GM10266 (cell line): ENCODE measurements at regions not wholly inside any gene's neighbourhood (a gene's known extent, or its start where the extent isn't known, plus 50 kb on each side); places are given as distances from the start of the nearest gene placed in this dataset.

Source experiments
- DNase-seq: peaks from one replicate; pipeline ENCODE4 v3.0.0; 2012; ENCODE audit errors: extremely low spot score
- CTCF ChIP-seq: IDR thresholded peaks from 2 replicates; pipeline ENCODE4 v1.5.1; 2012; ENCODE audit warnings: mild to moderate bottlenecking, low read depth; ENCODE audit not compliant: control insufficient read depth, insufficient read depth; ENCODE audit errors: missing control alignments

DNA sequence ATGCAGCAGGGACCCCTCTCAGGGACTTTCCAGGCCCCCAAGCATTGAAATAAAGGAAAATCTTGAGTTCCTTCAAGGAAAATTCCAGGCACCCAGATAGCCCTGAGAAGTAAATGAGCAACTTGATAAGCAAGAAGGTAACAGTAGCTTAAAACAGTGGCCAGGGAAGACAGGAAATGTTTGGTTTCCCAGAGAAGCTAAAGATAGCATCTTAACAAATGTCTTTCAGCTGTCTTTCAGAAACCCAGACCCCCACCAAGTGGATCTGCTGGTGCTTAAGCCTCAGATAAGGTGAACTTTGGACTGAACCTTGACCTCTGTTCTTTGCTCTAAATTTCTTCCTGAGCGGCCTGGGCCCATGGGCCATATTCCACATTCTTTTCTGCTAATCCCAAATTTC is 117.8 kb upstream of the CST7 start:
- DNase-seq = no peak
- no peak for TF ChIP-seq CTCF

GRCh38 chr20:24832518-24832917 is 116.6 kb upstream of the CST7 start:
- TF ChIP-seq CTCF = no peak
- no peak for DNase-seq

- TF ChIP-seq CTCF = no peak
- no peak for DNase-seq
These were observed 115.5 kb upstream of the CST7 start for GRCh38 chr20:24833592-24833991.

GRCh38 chr20:24834310-24834709 is 114.8 kb upstream of the CST7 start:
- TF ChIP-seq CTCF = no peak
- DNase-seq = no peak

DNA sequence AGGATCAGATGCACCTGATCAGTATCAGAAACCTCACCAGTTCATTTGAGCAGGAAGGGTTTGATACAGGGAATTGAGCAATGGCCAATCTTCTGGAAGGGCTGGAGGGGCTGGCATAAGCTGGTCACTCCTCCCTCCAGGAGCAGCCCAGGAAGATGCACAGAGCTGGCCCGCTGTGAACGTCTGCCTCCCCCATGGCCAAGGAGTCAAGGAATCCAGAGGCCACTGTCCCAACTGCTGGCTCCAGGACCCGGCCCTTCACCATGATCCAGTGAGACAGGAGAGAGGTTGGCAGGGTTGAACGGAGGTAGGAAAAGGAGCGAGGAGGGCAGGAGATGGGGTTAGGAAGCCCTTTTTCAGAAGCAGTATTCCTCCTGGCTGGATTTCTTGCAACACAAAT is 113.9 kb upstream of the CST7 start:
- no peak for DNase-seq
- TF ChIP-seq CTCF = no peak

- DNase-seq = no peak
- TF ChIP-seq CTCF = no peak
These were observed 113.0 kb upstream of the CST7 start for GRCh38 chr20:24836041-24836533.

- no peak for DNase-seq
These were observed 112.3 kb upstream of the CST7 start for GRCh38 chr20:24836661-24837299.

More at GRCh38 chr20:24836661-24837299, 112.3 kb upstream of the CST7 start:
- TF ChIP-seq CTCF = no peak
